Ramos (cell line): ENCODE measurements at regions not wholly inside any gene's neighbourhood (a gene's known extent, or its start where the extent isn't known, plus 50 kb on each side); places are given as distances from the start of the nearest gene placed in this dataset.

Experiments used
- in situ Hi-C: fragments of 300-500 bp; cut with MboI; formaldehyde crosslinking; loops from one replicate; pipeline ENCODE4 v1.14.3; 2022; ENCODE audit warnings: low sequenced_read_pairs; ENCODE audit not compliant: unreplicated experiment

DNA sequence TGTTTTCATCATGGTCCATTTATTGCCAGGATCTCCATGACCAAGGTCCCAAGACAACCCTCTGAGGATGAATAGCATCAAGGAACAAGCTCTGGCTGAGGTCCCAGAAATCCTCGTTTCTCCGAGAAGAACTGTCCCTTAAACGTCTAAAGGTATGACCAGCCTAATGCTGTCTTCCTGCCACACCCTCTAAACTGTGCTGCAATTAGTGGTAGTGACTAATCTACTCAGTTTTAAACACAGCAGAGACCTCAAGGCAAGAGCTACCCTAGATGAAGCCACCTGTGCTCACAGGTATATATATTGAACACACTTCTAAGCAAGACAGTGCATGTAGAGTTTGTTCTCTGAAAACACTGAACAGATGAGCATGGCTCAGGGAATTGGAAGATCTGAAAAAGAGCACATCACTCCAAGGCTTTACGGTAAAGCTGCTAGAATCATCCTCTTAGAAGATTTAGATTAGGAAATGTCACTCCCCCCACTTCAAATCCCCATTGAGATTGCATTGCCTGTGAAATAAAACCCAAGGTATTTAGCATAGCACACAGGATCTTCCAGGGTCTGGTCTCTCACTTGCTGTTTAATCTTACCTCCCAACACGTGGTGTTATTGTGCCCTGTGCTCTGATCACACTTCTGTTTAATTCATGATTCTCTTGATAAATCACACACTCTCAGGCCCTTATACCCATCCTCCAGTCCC, 173.9 kb upstream of the VCX3A start:
- in situ Hi-C loops, result no loop called here

- in situ Hi-C loops, result no loop called here
Measured at GRCh38 chrX:6708041-6708440, 173.1 kb upstream of the VCX3A start.

DNA sequence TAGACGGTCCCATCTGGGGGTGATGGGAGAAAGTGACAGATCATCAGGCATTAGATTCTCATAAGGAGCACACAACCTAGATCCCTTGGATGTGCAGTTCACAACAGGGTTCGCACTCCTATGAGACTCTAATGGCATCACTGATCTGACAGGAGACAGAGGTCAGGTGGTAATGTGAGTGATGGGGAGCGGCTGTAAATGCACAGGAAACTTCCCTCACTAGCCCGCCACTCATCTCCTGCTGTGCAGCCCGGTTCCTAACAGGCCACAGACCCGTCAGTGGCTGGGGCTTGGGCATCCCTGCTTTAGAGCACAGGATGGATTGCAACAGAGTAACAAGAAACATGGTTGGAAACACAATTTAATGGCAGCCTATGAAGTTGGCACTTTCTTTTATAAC, 172.6 kb upstream of the VCX3A start:
- in situ Hi-C loops, result no loop called here

- in situ Hi-C loops, result no loop called here
Measured at GRCh38 chrX:6701085-6701484, 166.2 kb upstream of the VCX3A start.

DNA sequence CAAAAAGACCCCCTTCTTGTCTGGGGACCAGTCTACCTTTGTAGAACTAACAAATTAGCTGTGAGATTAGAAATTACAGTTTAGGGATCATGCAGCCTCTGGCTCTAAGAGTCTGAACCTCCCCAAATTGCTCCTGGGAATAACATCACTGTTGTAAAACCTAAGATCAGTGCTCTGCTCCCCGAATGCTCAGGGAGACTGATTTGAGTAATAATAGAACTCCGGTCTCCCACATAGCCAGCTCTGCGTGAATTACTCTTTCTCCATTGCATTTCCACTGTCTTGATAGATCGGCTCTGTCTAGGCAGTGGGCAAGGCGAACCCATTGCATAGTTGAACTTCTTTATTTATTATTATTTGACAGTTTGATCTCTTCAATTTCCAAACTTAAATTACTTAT, 160.8 kb upstream of the VCX3A start:
- in situ Hi-C loops, result no loop called here

- in situ Hi-C loops, result no loop called here
Measured at GRCh38 chrX:6694977-6695376, 160.1 kb upstream of the VCX3A start.

GRCh38 chrX:6694221-6694620, 159.3 kb upstream of the VCX3A start:
- in situ Hi-C loops, result no loop called here

DNA sequence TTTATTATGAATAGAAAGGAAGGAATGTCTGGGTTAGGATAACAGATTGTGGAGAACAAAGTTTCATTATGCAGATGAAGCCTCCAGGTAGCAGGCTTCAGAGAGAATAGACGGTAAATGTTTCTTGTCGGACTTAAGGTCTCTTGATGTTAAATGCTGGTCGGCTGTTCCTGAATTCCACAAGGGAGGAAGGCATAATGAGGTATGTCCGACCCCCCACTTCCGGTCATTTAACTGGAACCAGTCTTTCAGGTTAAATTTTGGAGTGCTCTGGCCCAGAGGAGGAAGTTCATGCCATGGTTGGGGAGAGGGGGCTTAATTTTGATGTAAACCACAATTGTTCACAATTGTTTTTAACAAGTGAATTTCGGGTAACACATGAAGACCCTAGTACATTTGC, 158.1 kb upstream of the VCX3A start:
- in situ Hi-C loops, result no loop called here

- in situ Hi-C loops, result no loop called here
Measured at GRCh38 chrX:6685489-6685888, 150.6 kb upstream of the VCX3A start.

- in situ Hi-C loops, result no loop called here
Measured at GRCh38 chrX:6683353-6683752, 148.4 kb upstream of the VCX3A start.

GRCh38 chrX:6681521-6682145, 146.7 kb upstream of the VCX3A start:
- in situ Hi-C loops, result no loop called here

DNA sequence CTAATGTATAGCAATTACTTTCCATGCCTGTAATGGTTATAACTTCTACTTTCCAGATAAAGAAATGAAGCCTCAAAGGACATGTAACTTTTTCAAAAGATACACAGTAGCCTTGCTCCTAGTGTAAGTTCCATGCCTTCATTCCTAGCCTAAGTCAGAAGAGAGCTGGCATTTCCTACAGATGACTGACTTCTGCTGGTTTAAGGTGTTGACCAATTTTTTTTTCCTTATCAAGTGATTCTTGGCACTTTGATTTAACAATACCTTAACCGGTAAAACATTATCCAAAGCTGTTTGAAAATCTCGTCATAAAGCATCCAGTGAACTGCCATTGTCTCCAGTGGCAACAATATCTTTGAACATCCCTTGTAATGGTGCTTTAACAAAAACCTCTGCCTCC, 145.1 kb upstream of the VCX3A start:
- in situ Hi-C loops, result no loop called here

GRCh38 chrX:6679550-6679949, 144.6 kb upstream of the VCX3A start:
- in situ Hi-C loops, result no loop called here

- in situ Hi-C loops, result no loop called here
Measured at GRCh38 chrX:6678313-6678712, 143.4 kb upstream of the VCX3A start.

GRCh38 chrX:6674734-6675133, 139.8 kb upstream of the VCX3A start:
- in situ Hi-C loops, result no loop called here

GRCh38 chrX:6667048-6667768, 132.3 kb upstream of the VCX3A start:
- in situ Hi-C loops, result no loop called here

DNA sequence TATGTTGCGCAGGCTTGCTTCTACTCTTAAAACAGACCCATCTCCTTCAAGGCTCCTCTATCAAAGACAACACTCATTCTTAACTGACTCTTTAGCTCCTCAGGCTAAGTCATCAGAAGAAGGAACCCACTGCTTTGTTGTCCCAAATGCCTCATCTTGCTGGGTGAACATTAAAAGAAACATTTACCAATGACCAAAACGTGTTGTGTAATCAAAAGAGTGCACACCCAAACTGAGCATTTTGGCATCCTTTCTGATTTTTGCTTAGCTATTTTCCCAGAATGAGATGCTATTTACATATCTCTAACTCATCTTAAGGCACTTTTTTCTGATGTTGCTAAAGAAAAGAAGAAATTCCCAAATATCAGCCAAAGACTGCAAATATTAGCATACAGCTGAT, 131.7 kb upstream of the VCX3A start:
- in situ Hi-C loops, result no loop called here

DNA sequence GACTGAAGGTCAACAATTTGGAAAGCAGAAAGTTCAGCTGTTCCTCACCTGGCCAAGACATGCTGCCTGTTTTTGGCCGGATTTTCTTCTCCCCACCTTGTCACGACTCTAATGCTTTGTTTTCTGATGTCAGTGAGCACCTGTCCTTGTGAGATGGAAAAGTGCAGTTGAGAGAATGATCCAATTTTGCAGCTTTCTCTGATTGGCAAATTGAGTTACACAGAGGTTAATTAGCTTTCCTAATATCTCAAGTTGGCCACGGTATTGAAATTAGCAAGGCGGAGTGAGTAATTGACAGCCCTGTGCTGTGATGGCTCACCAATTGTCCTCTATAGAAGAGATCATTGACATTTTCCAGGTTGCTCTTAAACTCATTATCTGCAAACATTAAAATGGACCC, 126.8 kb upstream of the VCX3A start:
- in situ Hi-C loops, result no loop called here

DNA sequence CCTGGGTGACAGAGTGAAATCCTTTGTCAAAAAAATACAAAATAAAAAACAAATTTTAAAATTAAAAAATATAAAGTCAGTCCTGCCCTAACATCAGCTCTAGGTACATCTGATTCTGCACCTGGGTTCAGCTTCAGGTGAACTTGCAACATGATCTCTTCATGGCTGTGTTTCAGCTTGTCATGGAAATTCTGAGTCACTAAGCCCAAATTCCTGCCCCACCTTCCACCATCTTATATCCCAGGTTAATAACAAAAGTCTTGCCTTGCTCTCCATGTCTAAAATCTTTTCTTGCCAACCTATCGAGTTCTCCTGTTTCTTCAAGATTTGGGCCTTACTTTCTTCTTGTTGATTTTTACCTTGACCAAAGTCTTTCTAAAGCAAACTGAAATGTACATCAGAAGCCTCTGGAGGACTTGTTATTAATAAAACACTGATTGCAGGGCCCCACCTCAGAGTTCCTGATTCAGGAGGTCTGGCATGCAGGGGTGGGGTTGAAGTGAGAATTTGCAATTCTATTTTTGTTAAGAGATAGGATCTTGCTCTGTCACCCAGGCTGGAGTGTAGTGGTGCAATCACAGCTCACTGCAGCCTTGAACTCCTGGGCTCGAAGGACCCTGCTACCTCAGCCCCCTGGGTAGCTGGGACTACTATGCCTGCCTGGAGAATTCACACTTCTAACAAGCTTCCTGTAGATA, 125.8 kb upstream of the VCX3A start:
- in situ Hi-C loops, result no loop called here

DNA sequence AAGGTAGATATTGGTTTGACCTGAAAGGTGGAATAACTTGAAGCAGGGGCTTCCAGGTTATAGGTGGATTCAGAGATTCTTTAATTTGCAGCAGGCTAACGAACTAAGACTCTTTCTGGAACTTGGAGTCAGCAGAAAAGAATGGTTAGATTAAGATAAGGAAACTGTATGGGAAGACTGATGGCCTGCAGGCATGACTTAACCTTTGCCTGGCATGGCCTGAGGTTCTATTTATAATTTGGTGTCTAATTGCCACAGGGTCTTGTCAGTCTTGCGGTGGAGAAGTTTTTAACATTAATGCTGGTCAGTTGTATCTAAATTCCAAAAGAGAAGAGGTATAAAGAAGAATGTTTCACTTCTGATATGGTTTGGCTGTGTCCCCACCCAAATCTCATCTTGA, 110.3 kb upstream of the VCX3A start:
- in situ Hi-C loops, result no loop called here

DNA sequence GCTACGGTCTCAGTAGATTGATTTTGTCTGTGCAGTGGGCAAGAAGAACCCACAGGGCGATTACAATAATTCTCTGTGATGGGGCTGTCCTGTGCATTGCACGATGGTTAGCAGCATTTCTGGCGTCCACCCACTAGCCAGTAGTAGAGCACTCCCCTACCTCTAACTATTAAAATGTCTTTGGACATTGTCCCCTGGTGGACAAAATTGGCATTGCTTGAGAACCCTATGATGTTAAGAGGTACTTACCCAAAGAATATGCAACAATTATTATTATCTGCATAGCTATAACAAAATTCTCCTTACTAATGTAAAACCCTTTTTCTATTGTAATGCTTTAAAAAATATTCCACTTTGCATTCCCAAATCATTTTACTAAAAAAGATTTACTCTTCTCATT, 109.5 kb upstream of the VCX3A start:
- in situ Hi-C loops, result no loop called here
